ENCODE measurements at regions not wholly inside any gene's neighbourhood (a gene's known extent, or its start where the extent isn't known, plus 50 kb on each side); places are given as distances from the start of the nearest gene placed in this dataset.

- TF ChIP-seq FUBP1 (CRISPR knock-in tag; IDR thresholded peaks at IDR 0.05; ENCODE audit: borderline replicate concordance): no peak
- no peak for TF ChIP-seq ZNF629 (CRISPR knock-in tag; conservative IDR thresholded peaks at IDR 0.05)
- TF ChIP-seq ZNF780A (CRISPR knock-in tag; IDR thresholded peaks at IDR 0.05): no peak
These were observed 412.7 kb downstream of the CDH10 start (continued) for GRCh38 chr5:24232041-24232440.

- Histone ChIP-seq H3K27me3 (ENCODE audit: control insufficient read depth in 1 of 2, insufficient read depth in 2 of 2, low read length in 2 of 2) (no peaks in the 10 kb centered on the region), H3K4me2 (ENCODE audit: low read depth, low read length) (no peak overlapping the region), H3K36me3 (replicated peaks in 1 of 2; ENCODE audit: control insufficient read depth in 1 of 2, insufficient read depth in 2 of 2, low read length in 2 of 2) (no peaks in the 10 kb centered on the region), H3K9ac (ENCODE audit: insufficient read depth, low read depth, low read length) (no peak overlapping the region), H3K4me3 (replicated peaks in 1 of 3; ENCODE audit: insufficient read depth in 1 of 3, low read depth in 2 of 3, low read length in 3 of 3) (no peak overlapping the region), H3K9me3 (ENCODE audit: low read length) (peaks cover 7% of the 10 kb centered on the region; the same call in 1 of the 2 replicates), H3K79me2 (ENCODE audit: insufficient read depth, low read length) (no peaks in the 10 kb centered on the region), H3K27ac (ENCODE audit: extremely low read length, insufficient read depth, low read length) (no peak overlapping the region), H3K4me1 (ENCODE audit: insufficient read depth, low read length) (peaks cover 6% of the 10 kb centered on the region; the same call in 1 of the 2 replicates), H2AFZ (ENCODE audit: low read length) (no peak overlapping the region), H4K20me1 (ENCODE audit: insufficient read depth, low read length) (no peaks in the 10 kb centered on the region)
- in situ Hi-C loops (cut with HindIII; ENCODE audit: extremely low pct_ligation_motif_present, low pct_unique_long_range_greater_than_20kb): no loop called here
- no peak for FAIRE-seq
- TF ChIP-seq ZNF12 (CRISPR knock-in tag; IDR thresholded peaks at IDR 0.05) (no peak), CBX5 (CRISPR knock-in tag; IDR thresholded peaks at IDR 0.05; ENCODE audit: borderline replicate concordance) (no peak), STAG1 (CRISPR knock-in tag; IDR thresholded peaks at IDR 0.05) (peak; percentile 31; the same call in 1 of the 2 replicates), ZNF282 (IDR thresholded peaks at IDR 0.05; ENCODE audit: partially characterized antibody) (no peak), NCOR1 (IDR thresholded peaks at IDR 0.05; ENCODE audit: borderline replicate concordance, low read length) (no peak)
- no TSS peak for BruUV-seq (replicated peaks)
- ChIA-PET CTCF (ENCODE audit: low intra/inter-chr PET ratio, low total read pairs) (no interaction called here), POLR2A (no interaction called here)
- no peak for ATAC-seq
- no peak for DNase-seq (ENCODE audit: low spot score)
- intact Hi-C loops (cut with micrococcal nuclease; ENCODE audit: unreplicated experiment): loop anchor here (5.0 kb wide), 1 partner anchor 409 kb away; the partner anchor contains the start of gene CDH10
- 36% methylated on average over 4 of the region's 4 CpGs for WGBS (ENCODE audit: low lambda C conversion rate)
These were observed 411.8 kb downstream of the CDH10 start for GRCh38 chr5:24232929-24233498.

All from HepG2 (cell line).